Fibroblast of pulmonary artery (primary cell): ENCODE measurements at regions not wholly inside any gene's neighbourhood (a gene's known extent, or its start where the extent isn't known, plus 50 kb on each side); places are given as distances from the start of the nearest gene placed in this dataset.
"Not testable (repeated sequence)": the region's sequence is repeated elsewhere in the genome, so short reads cannot be mapped to it uniquely, and the experiment has no call there.

Experiments
- DNase-seq: peaks from one replicate; pipeline ENCODE4 v3.0.0-alpha.2; 2010; ENCODE audit warnings: low read depth
- H3K4me3 ChIP-seq: replicated peaks from 2 replicates; pipeline ENCODE4 v1.5.1; 2011; ENCODE audit warnings: low read depth, mild to moderate bottlenecking, control low read depth, low read length, moderate library complexity
- CTCF ChIP-seq: IDR thresholded peaks from 2 replicates; pipeline ENCODE4 v1.5.1; 2011; ENCODE audit warnings: mild to moderate bottlenecking, control low read depth, low read length, inconsistent platforms; ENCODE audit errors: missing control alignments

DNA sequence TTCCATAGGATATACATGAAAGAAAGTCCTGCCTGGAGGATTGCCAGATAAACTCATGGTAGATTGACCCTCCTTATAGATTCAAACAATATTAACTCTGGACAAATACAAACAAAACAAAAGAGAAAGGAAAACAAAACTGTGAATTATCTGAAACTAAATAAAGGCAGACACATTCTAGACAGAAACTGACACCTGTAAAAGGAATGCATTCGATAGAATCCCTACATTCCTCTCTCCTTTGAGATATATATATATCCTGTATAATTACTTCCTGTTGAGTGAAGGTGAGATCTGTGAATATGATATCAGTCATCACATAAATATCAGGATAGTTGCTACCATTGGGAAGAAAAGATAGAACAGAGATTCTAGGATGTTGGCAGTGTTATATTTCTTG is 948.4 kb upstream of the ATXN7L3B start:
- H3K4me3 ChIP-seq = no peak overlapping the region
- no peak for TF ChIP-seq CTCF
- no peak for DNase-seq

- no peak for TF ChIP-seq CTCF
- no peak overlapping the region for H3K4me3 ChIP-seq
- no peak for DNase-seq
These were observed 939.0 kb upstream of the ATXN7L3B start for GRCh38 chr12:73598626-73599025.

GRCh38 chr12:73599268-73599667 is 938.4 kb upstream of the ATXN7L3B start:
- no peak for DNase-seq
- no peak for TF ChIP-seq CTCF

GRCh38 chr12:73605925-73606324 is 931.7 kb upstream of the ATXN7L3B start:
- DNase-seq, H3K4me3 ChIP-seq: not testable (repeated sequence)

More at GRCh38 chr12:73599268-73599667, 938.4 kb upstream of the ATXN7L3B start:
- no peak overlapping the region for H3K4me3 ChIP-seq

GRCh38 chr12:73612551-73612950 is 925.1 kb upstream of the ATXN7L3B start:
- TF ChIP-seq CTCF = no peak
- no peak for DNase-seq
- H3K4me3 ChIP-seq = no peak overlapping the region

GRCh38 chr12:73623421-73623820 is 914.2 kb upstream of the ATXN7L3B start:
- no peak for DNase-seq
- TF ChIP-seq CTCF = no peak
- no peak overlapping the region for H3K4me3 ChIP-seq

DNA sequence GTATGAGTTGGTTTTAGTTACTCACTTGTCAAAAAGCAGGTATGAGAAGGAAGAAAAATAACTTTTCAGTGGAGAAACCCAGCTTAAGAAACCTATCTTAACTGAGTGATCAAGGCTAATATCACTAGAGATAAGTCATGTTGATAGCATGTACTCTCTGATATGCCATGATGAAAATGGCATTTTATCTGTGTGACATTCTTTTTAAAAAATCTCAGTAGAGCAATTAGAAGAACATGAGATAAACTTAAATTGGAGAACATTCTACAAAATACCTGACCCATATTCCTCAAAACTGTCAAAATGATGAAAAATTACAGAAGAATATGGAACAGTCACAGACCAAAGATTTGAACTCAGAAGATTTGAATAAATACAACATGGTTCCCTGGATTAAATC is 912.4 kb upstream of the ATXN7L3B start:
- H3K4me3 ChIP-seq = no peak overlapping the region
- no peak for TF ChIP-seq CTCF
- no peak for DNase-seq

DNA sequence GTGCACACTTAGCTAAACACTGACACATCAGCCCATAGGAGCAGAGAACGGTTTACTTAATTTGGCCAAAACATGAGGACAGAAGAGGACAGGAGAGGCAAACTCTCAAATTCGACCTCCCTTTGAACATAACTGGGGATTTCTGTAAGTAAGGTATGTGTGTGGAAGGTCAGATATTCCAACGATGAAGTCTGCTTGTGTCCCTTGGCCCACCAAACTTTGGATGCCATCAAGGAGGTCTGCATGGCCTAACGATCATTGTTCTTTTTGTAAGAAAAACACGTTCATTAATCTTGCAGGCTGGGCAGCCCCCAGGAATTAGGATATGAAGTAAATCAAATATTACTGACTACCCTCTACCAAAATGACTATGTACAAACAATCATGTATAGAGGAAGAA is 908.5 kb upstream of the ATXN7L3B start:
- no peak for DNase-seq
- TF ChIP-seq CTCF = no peak
- no peak overlapping the region for H3K4me3 ChIP-seq
